Gastroesophageal sphincter (tissue), 4 donors: ENCODE measurements at regions not wholly inside any gene's neighbourhood (a gene's known extent, or its start where the extent isn't known, plus 50 kb on each side); places are given as distances from the start of the nearest gene placed in this dataset.

Experiments
- ATAC-seq: fragments of 150-250 bp; one replicate; pipeline ENCODE4 v1.9.1; 2016; ENCODE audit warnings: mild to moderate bottlenecking, moderate library complexity
- H3K27ac ChIP-seq, 4 donors: fragments of 200-600 bp; sonication (generic) in 3 of 4; 1 replicate in 3 of 4; 2 replicates in 1 of 4; pipeline ENCODE4 v1.5.1; 2016 to 2019
- H3K27me3 ChIP-seq: fragments of 200-600 bp; sonication (generic); one replicate; pipeline ENCODE4 v1.5.1; 2019
- H3K36me3 ChIP-seq, 2 donors: fragments of 200-600 bp; sonication (generic); one replicate each; pipeline ENCODE4 v1.5.1; 2019; ENCODE audit warnings: control low read depth in 1 of 2
- H3K4me1 ChIP-seq, 3 donors: fragments of 200-600 bp; sonication (generic); 1 replicate in 2 of 3; 2 replicates in 1 of 3; pipeline ENCODE4 v1.5.1; 2016 to 2019; ENCODE audit warnings: control low read depth in 2 of 3
- H3K4me3 ChIP-seq, 2 donors: fragments of 200-600 bp; sonication (generic); one replicate each; pipeline ENCODE4 v1.5.1; 2019; ENCODE audit warnings: mild to moderate bottlenecking in 1 of 2, moderate library complexity in 1 of 2
- H3K9me3 ChIP-seq, 3 donors: fragments of 200-600 bp; sonication (generic); one replicate each; pipeline ENCODE4 v1.5.1; 2017 to 2019; ENCODE audit warnings: control low read depth in 2 of 3
- EP300 ChIP-seq: sonication (generic); formaldehyde crosslinking; IDR thresholded peaks from one replicate; pipeline ENCODE4 v1.6.1; 2017; ENCODE audit warnings: antibody characterized with exemption, mild to moderate bottlenecking
- POLR2A ChIP-seq, 2 donors: fragments of 450-650 bp; IDR thresholded peaks; one replicate each; pipeline ENCODE4 v1.6.1; 2017; ENCODE audit warnings: antibody characterized with exemption in 2 of 2, mild to moderate bottlenecking in 2 of 2, moderate library complexity in 1 of 2
- POLR2AphosphoS5 ChIP-seq: sonication (generic); formaldehyde crosslinking; IDR thresholded peaks from one replicate; pipeline ENCODE4 v1.6.1; 2017; ENCODE audit warnings: antibody characterized with exemption
- WGBS, 2 donors: methylation state at CpG; one replicate each; pipeline ENCODE4 v1.1.5; 2018; ENCODE audit warnings: low coverage in 1 of 2; 5-methylcytosine and 5-hydroxymethylcytosine counted together
- TF ChIP-seq, protein P1 (sequence below), 4 experiments: fragments of 200-600 bp in 2 of 4; fragments of 450-650 bp in 2 of 4; sonication (generic) in 1 of 4; IDR thresholded peaks; one replicate each; pipeline ENCODE4 v1.5.1; 2017 to 2019; ENCODE audit warnings: antibody characterized with exemption in 4 of 4, mild to moderate bottlenecking in 2 of 4, moderate library complexity in 2 of 4

DNA sequence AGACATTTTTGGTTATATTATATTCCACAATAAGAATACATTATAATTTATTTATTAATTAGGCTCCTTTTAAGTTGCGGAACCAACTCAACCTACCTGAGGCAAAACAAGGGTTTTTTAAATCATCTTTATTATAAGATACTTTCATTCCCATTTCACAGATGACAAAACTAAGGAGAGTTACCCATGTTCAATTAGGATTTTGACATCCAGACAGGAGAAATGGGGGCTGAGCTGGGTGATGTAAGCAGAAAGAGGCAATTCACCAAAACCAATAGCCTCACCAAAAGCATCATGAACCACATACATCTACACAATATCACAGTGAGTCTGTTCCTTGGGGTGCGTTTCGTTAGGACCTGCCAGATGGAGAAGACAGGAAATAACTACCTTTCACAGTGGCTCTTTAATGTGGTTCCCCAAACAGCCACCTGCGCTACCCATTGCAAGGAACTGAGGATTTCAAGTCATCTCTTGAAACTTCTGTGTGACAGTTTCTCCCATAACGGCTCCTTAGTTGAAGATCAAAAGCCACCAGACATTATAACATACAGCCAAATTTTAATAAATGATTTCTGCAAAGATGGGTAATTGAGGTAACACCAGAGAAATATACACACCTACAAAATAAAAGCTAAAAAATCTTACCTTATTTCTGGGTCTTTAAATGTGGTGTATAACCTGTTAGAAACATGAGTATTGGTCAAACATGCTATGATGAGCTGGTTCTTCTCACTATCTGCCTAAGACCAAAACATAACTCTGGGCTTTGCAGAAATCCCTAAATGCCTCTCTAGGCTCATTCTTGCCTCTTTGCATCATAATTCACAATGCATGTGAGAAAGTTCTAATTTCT, 190.6 kb upstream of the LEF1 start:
- no peak overlapping the region for H3K27ac ChIP-seq
- TF ChIP-seq POLR2AphosphoS5 (no peak), POLR2A (IDR thresholded peaks at IDR 0.05) (no peak), EP300 (no peak)
- TF ChIP-seq, protein P1, sequence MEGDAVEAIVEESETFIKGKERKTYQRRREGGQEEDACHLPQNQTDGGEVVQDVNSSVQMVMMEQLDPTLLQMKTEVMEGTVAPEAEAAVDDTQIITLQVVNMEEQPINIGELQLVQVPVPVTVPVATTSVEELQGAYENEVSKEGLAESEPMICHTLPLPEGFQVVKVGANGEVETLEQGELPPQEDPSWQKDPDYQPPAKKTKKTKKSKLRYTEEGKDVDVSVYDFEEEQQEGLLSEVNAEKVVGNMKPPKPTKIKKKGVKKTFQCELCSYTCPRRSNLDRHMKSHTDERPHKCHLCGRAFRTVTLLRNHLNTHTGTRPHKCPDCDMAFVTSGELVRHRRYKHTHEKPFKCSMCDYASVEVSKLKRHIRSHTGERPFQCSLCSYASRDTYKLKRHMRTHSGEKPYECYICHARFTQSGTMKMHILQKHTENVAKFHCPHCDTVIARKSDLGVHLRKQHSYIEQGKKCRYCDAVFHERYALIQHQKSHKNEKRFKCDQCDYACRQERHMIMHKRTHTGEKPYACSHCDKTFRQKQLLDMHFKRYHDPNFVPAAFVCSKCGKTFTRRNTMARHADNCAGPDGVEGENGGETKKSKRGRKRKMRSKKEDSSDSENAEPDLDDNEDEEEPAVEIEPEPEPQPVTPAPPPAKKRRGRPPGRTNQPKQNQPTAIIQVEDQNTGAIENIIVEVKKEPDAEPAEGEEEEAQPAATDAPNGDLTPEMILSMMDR (IDR thresholded peaks at IDR 0.05), result no peak
- H3K4me3 ChIP-seq, result no peak overlapping the region
- no peaks in the 10 kb centered on the region for H3K36me3 ChIP-seq
- H3K9me3 ChIP-seq, result no peaks in the 10 kb centered on the region
- 87 to 90% methylated on average over 4 to 5 of the region's 5 CpGs for WGBS, 2 donors
- peaks cover 0 to 7% (median 6%) of the 10 kb centered on the region in 3 donors for H3K4me1 ChIP-seq
- no peak for ATAC-seq
- no peaks in the 10 kb centered on the region for H3K27me3 ChIP-seq

DNA sequence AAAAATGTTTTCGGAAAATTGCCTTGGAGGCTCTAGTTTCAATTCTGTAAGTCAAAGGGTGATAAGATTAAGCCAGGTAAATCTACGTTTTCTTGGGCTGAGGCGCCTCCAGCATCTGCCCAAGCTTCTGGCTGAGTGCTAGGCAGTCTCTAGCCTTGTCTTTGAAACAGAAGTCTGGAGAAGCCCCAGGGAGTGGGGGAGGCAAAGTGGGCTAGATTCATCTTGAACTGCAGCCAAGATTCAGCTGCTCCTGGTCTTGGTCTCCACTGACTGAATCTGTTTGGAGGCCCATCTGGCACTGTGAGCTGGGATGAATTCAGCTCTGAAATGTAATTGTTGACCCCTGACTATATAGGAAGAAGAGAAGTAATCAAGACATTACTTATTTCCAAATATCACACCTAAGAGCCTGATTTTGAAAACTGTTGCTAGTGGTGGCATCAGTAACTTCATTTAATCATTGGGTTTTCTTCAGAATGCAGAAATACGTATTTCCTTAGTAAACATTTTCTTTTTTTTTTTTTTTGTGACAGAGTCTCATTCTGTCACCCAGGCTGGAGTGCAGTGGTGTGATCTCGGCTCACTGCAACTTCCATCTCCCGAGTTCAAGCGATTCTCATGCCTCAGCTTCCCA, 187.3 kb upstream of the LEF1 start:
- WGBS, 2 donors, result 67 to 71% methylated on average over 6 of the region's 7 CpGs
- no peak for ATAC-seq
- Histone ChIP-seq H3K27me3 (no peaks in the 10 kb centered on the region), H3K27ac (no peak overlapping the region), H3K4me1 (peaks cover 0 to 25% (median 4%) of the 10 kb centered on the region in 3 donors), H3K36me3 (no peaks in the 10 kb centered on the region), H3K4me3 (no peak overlapping the region), H3K9me3 (no peaks in the 10 kb centered on the region)
- TF ChIP-seq POLR2A (IDR thresholded peaks at IDR 0.05), result no peak
- TF ChIP-seq EP300, result no peak
- no peak for TF ChIP-seq POLR2AphosphoS5
- TF ChIP-seq, protein P1 (IDR thresholded peaks at IDR 0.05), result no peak

- TF ChIP-seq, protein P1 (IDR thresholded peaks at IDR 0.05), result no peak
- TF ChIP-seq POLR2A (IDR thresholded peaks at IDR 0.05), result no peak
- no peak for TF ChIP-seq EP300
- no peak for TF ChIP-seq POLR2AphosphoS5
- no peak for ATAC-seq
- no peaks in the 10 kb centered on the region for H3K36me3 ChIP-seq
- WGBS, 2 donors, result 49 to 64% methylated on average over 4 of the region's 4 CpGs
- peaks cover 0 to 19% (median 0%) of the 10 kb centered on the region in 3 donors for H3K4me1 ChIP-seq
- no peaks in the 10 kb centered on the region for H3K27me3 ChIP-seq
- no peaks in the 10 kb centered on the region for H3K9me3 ChIP-seq
- H3K4me3 ChIP-seq, result no peak overlapping the region
- no peak overlapping the region for H3K27ac ChIP-seq
These were observed 186.6 kb upstream of the LEF1 start for GRCh38 chr4:108355186-108355901.

DNA sequence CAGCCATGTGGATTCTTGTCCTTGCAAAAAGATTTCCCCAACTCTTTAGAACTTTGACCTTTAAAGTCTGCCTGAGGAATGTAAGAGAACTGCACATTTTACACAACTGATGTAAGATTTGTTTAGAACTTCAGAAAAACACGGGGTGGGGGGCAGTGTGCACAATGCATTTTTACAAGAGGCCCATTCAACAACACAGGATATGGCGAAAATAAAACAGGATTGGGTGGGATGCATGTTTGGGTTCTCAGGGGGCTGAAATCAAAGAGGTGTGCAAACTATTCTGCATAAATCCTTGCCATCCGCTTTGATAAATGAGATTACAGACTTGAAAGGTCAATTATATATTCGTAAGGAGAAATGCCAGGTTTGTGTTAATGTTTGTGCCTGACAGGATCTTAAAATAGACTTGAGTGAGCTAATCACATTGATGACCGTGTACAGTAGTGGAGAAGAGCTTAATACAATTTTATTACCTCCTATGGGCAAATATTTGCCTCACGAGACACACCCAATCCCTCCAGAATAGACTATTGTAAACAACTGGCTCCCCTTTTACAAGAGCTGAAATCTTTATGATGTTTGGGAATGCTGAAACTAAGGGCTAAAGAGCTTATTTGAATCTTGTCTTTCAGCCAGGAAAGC, 184.1 kb upstream of the LEF1 start:
- WGBS, 2 donors, result 33 to 34% methylated on average over 6 of the region's 6 CpGs
- Histone ChIP-seq H3K27ac (no peak overlapping the region), H3K4me1 (peaks cover 0 to 19% (median 0%) of the 10 kb centered on the region in 3 donors), H3K4me3 (no peak overlapping the region), H3K36me3 (no peaks in the 10 kb centered on the region), H3K9me3 (no peaks in the 10 kb centered on the region), H3K27me3 (no peaks in the 10 kb centered on the region)
- TF ChIP-seq POLR2AphosphoS5, result no peak
- no peak for ATAC-seq

GRCh38 chr4:108351791-108352190, 183.1 kb upstream of the LEF1 start:
- TF ChIP-seq, protein P1 (IDR thresholded peaks at IDR 0.05), result no peak
- TF ChIP-seq EP300, result no peak
- no peak for TF ChIP-seq POLR2A (IDR thresholded peaks at IDR 0.05)
- no peak for TF ChIP-seq POLR2AphosphoS5
- Histone ChIP-seq H3K4me1 (peaks cover 0 to 19% (median 0%) of the 10 kb centered on the region in 3 donors), H3K36me3 (no peaks in the 10 kb centered on the region), H3K27ac (no peak overlapping the region), H3K27me3 (no peaks in the 10 kb centered on the region), H3K9me3 (no peaks in the 10 kb centered on the region), H3K4me3 (no peak overlapping the region)
- 33 to 50% methylated on average over 1 of the region's 1 CpG for WGBS, 2 donors
- no peak for ATAC-seq
